BE2C (cell line): ENCODE measurements at regions not wholly inside any gene's neighbourhood (a gene's known extent, or its start where the extent isn't known, plus 50 kb on each side); places are given as distances from the start of the nearest gene placed in this dataset.

Source experiments
- DNase-seq: peaks from one replicate; pipeline ENCODE4 v3.0.0-alpha.2; 2020
- H3K27me3 ChIP-seq: fragments of 250-450 bp; sonication (Bioruptor Pico); 2 replicates; pipeline ENCODE4 v1.5.1; 2020; ENCODE audit warnings: mild to moderate bottlenecking
- H3K36me3 ChIP-seq: fragments of 250-450 bp; sonication (Bioruptor Pico); 2 replicates; pipeline ENCODE4 v1.5.1; 2020; ENCODE audit warnings: mild to moderate bottlenecking
- H3K4me1 ChIP-seq: fragments of 250-450 bp; sonication (Bioruptor Pico); 2 replicates; pipeline ENCODE4 v1.5.1; 2020
- H3K4me3 ChIP-seq: 2 replicates; pipeline ENCODE4 v1.5.1; 2011; ENCODE audit warnings: low read depth, low read length
- H3K9me3 ChIP-seq: fragments of 250-450 bp; sonication (Bioruptor Pico); 2 replicates; pipeline ENCODE4 v1.5.1; 2020
- TF ChIP-seq, protein P1 (sequence below): IDR thresholded peaks from 2 replicates; pipeline ENCODE4 v1.5.1; 2012; ENCODE audit warnings: mild to moderate bottlenecking, low read depth, low read length

GRCh38 chr20:39292193-39292736 lies 330.1 kb downstream of the DHX35 start:
- no peaks in the 10 kb centered on the region for H3K27me3 ChIP-seq
- DNase-seq: no peak
- TF ChIP-seq, protein P1, sequence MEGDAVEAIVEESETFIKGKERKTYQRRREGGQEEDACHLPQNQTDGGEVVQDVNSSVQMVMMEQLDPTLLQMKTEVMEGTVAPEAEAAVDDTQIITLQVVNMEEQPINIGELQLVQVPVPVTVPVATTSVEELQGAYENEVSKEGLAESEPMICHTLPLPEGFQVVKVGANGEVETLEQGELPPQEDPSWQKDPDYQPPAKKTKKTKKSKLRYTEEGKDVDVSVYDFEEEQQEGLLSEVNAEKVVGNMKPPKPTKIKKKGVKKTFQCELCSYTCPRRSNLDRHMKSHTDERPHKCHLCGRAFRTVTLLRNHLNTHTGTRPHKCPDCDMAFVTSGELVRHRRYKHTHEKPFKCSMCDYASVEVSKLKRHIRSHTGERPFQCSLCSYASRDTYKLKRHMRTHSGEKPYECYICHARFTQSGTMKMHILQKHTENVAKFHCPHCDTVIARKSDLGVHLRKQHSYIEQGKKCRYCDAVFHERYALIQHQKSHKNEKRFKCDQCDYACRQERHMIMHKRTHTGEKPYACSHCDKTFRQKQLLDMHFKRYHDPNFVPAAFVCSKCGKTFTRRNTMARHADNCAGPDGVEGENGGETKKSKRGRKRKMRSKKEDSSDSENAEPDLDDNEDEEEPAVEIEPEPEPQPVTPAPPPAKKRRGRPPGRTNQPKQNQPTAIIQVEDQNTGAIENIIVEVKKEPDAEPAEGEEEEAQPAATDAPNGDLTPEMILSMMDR: no peak
- no peak overlapping the region for H3K4me3 ChIP-seq
- H3K9me3 ChIP-seq: no peaks in the 10 kb centered on the region
- no peaks in the 10 kb centered on the region for H3K36me3 ChIP-seq
- no peaks in the 10 kb centered on the region for H3K4me1 ChIP-seq

GRCh38 chr20:39291301-39291700 lies 329.2 kb downstream of the DHX35 start:
- no peaks in the 10 kb centered on the region for H3K9me3 ChIP-seq
- DNase-seq: no peak
- H3K27me3 ChIP-seq: no peaks in the 10 kb centered on the region
- no peaks in the 10 kb centered on the region for H3K4me1 ChIP-seq
- TF ChIP-seq, protein P1: no peak
- no peak overlapping the region for H3K4me3 ChIP-seq
- no peaks in the 10 kb centered on the region for H3K36me3 ChIP-seq

GRCh38 chr20:39290575-39290974 lies 328.4 kb downstream of the DHX35 start:
- no peaks in the 10 kb centered on the region for H3K27me3 ChIP-seq

GRCh38 chr20:39289831-39290230 lies 327.7 kb downstream of the DHX35 start:
- TF ChIP-seq, protein P1: no peak
- Histone ChIP-seq H3K27me3 (no peaks in the 10 kb centered on the region), H3K4me3 (no peak overlapping the region), H3K36me3 (no peaks in the 10 kb centered on the region), H3K9me3 (no peaks in the 10 kb centered on the region), H3K4me1 (no peaks in the 10 kb centered on the region)
- no peak for DNase-seq

More at GRCh38 chr20:39290575-39290974, 328.4 kb downstream of the DHX35 start:
- Histone ChIP-seq H3K4me1 (no peaks in the 10 kb centered on the region), H3K9me3 (no peaks in the 10 kb centered on the region), H3K4me3 (no peak overlapping the region), H3K36me3 (no peaks in the 10 kb centered on the region)
- no peak for DNase-seq
- TF ChIP-seq, protein P1: no peak

DNA sequence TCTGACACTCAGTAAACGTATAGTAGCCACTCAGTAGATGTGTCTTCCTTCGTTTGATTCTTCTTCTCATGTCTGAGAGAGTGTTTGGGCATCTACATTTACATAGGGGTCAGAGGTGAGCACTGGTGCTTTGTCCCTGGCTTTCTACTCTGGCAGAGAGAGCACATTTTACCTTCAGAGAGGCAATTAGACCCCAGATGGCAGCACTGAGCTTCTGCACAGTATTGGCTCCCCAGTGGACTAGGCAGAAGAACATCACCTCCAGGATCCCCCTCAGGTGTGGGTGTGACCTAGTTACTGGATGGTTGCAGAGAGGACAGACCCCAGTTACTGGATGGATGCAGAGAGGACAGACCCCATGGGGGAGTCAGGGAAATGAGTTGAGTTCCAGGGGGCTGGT lies 327.2 kb downstream of the DHX35 start:
- no peaks in the 10 kb centered on the region for H3K9me3 ChIP-seq
- no peaks in the 10 kb centered on the region for H3K4me1 ChIP-seq
- no peak overlapping the region for H3K4me3 ChIP-seq
- no peaks in the 10 kb centered on the region for H3K27me3 ChIP-seq
- no peak for DNase-seq
- no peaks in the 10 kb centered on the region for H3K36me3 ChIP-seq
- TF ChIP-seq, protein P1: peak; percentile 54

- Histone ChIP-seq H3K9me3 (no peaks in the 10 kb centered on the region), H3K4me3 (no peak overlapping the region), H3K27me3 (no peaks in the 10 kb centered on the region), H3K36me3 (no peaks in the 10 kb centered on the region), H3K4me1 (no peaks in the 10 kb centered on the region)
- TF ChIP-seq, protein P1: 0 out of 2 replicates have a peak, but pooled peaks have one; percentile 7
- DNase-seq: no peak
Measured at GRCh38 chr20:39283464-39283863, 321.3 kb downstream of the DHX35 start.
